HL-60 (cell line): ENCODE measurements at regions not wholly inside any gene's neighbourhood (a gene's known extent, or its start where the extent isn't known, plus 50 kb on each side); places are given as distances from the start of the nearest gene placed in this dataset.

Source experiments
- GABPA ChIP-seq: IDR thresholded peaks from 2 replicates; pipeline ENCODE4 v1.6.1; 2012; ENCODE audit warnings: low read depth
- POLR2AphosphoS5 ChIP-seq: IDR thresholded peaks from 2 replicates; pipeline ENCODE4 v1.6.1; 2012; ENCODE audit warnings: low read depth
- REST ChIP-seq: IDR thresholded peaks from 2 replicates; pipeline ENCODE4 v1.6.1; 2012; ENCODE audit warnings: low read depth; ENCODE audit not compliant: insufficient replicate concordance
- SPI1 ChIP-seq: IDR thresholded peaks from 2 replicates; pipeline ENCODE4 v1.6.1; 2012; ENCODE audit warnings: low read depth, mild to moderate bottlenecking, borderline replicate concordance
- TF ChIP-seq, protein P1 (sequence below): IDR thresholded peaks from one replicate; pipeline ENCODE4 v1.5.1; 2011; ENCODE audit warnings: low read length, control low read depth, inconsistent platforms; ENCODE audit not compliant: insufficient read depth

DNA sequence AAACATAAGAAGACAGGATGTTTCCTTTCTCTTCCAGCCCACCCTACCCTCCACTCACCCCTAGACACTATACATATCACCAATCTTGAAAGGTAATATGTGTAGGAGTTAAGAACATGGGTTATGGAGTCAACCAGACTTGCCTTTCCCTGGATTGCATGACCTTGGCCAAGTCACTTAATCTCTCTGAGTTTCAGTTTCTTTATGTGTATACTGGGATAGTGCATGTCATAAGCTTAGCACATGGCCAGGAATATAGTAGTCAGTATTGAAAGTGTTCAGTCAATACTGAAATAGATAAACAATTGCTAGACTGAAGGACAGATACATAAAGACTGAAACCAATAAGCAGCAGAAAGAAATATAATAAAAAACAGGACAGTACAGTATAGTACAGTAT, 283.2 kb upstream of the STT3B start:
- TF ChIP-seq, protein P1, sequence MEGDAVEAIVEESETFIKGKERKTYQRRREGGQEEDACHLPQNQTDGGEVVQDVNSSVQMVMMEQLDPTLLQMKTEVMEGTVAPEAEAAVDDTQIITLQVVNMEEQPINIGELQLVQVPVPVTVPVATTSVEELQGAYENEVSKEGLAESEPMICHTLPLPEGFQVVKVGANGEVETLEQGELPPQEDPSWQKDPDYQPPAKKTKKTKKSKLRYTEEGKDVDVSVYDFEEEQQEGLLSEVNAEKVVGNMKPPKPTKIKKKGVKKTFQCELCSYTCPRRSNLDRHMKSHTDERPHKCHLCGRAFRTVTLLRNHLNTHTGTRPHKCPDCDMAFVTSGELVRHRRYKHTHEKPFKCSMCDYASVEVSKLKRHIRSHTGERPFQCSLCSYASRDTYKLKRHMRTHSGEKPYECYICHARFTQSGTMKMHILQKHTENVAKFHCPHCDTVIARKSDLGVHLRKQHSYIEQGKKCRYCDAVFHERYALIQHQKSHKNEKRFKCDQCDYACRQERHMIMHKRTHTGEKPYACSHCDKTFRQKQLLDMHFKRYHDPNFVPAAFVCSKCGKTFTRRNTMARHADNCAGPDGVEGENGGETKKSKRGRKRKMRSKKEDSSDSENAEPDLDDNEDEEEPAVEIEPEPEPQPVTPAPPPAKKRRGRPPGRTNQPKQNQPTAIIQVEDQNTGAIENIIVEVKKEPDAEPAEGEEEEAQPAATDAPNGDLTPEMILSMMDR, result no peak
- TF ChIP-seq REST, result no peak
- TF ChIP-seq SPI1, result no peak
- no peak for TF ChIP-seq POLR2AphosphoS5
- TF ChIP-seq GABPA, result no peak
